GM04503 (cell line): ENCODE measurements at regions not wholly inside any gene's neighbourhood (a gene's known extent, or its start where the extent isn't known, plus 50 kb on each side); places are given as distances from the start of the nearest gene placed in this dataset.

ENCODE experiments used
- DNase-seq: peaks from one replicate; pipeline ENCODE4 v3.0.0-alpha.2; 2012; ENCODE audit warnings: low read depth

DNA sequence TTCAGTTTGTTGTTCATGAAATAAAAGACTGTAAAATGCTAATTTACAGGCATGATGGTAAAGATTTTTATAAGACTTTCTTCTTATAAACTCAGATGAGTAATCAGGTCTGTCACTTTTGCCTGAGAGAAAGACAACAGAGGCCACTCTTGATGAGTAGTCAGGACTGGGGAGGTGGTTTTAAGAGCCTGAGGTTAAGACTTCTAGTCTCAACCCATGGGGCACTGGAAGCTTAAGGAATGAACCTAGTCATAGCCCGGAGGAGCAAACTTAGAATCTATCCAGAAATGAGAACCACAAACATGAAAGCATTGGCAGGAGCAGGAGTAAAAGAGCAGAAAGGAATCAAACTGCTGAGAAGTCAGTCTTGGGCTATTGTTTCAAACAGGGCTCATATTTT lies 846.3 kb upstream of the ARPP21 start:
- no peak for DNase-seq

DNA sequence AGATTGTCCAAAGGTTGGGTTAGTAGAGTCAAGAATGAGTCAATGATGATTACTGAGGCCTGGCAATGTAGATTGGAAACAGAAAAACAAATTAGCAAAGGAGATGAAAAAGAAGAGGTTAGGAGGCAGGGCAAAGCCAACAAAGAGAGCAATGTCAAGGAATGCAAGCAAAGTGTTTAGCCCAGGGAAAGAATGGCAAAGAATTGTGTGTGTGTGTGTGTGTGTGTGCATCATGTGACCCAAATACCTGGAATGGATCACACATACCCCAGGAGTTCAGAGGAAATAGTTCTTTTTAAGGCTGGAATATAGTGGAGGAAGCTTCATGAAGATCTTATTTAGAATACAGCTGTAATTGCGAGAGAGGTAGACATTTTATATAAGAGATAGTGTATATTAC lies 831.7 kb upstream of the ARPP21 start:
- DNase-seq, result no peak

DNA sequence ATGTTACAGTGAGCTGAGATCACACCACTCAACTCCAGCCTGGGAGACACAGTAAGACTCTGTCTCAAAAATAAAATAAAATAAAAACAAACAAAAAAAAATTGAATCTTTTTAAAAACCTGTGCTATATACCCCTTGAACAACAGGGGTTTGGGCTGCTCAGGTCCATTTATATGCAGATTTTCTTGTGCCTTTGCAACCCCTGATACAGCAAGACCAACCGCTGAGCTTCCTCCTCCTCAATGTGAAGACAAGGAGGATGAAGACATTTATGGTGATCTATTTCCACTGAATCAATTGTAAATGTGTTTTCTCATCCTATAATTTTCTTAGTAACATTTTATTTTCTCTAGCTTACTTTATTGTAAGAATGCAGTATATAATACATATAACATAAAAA lies 831.0 kb upstream of the ARPP21 start:
- no peak for DNase-seq

DNA sequence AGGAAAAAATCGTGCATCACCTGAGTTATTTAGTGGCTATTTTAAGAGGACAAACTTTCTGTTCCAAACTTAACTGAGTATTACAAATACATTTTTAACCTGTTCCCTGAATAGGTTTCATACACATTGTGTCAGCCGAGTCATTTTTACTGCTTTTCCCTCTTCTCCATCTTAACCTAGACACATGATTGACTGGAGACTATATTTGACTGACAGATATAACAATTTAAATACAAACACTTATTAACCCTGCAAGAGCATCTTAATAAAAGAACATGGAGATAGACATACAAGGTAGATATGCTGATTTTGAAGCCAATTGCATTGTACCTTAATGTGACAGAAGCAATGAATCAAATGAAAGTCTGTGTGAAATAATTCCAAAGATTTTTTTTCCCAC lies 810.5 kb upstream of the ARPP21 start:
- no peak for DNase-seq

DNA sequence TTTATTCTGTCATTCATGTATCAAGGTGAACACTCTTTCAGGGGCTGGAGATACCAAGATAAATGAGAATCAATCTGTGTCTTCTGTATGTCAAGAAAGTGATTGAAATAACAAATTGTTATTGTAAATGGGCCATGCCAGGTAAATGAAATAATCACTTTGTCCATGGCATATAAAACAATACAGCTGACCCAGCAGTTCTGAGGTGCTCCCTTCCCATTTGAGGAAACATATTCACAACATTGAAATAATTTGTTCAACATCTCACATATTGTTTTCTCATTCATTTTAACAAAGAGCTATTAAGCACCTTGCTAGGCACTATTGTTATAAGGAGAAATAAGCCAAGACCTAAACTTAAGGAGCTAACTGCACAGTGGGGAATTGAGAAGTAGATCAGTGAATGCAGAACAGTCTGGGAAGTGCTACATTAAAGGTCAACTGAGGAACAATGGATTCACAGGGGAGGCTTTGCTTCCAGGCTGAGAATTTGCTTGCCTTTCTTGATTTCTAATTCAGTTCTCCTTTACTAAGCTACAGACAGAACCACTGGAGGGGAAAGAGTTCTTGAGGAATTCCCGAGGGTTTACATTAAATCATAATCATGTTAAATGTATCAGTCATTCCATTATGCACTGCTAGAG lies 806.3 kb upstream of the ARPP21 start:
- no peak for DNase-seq

DNA sequence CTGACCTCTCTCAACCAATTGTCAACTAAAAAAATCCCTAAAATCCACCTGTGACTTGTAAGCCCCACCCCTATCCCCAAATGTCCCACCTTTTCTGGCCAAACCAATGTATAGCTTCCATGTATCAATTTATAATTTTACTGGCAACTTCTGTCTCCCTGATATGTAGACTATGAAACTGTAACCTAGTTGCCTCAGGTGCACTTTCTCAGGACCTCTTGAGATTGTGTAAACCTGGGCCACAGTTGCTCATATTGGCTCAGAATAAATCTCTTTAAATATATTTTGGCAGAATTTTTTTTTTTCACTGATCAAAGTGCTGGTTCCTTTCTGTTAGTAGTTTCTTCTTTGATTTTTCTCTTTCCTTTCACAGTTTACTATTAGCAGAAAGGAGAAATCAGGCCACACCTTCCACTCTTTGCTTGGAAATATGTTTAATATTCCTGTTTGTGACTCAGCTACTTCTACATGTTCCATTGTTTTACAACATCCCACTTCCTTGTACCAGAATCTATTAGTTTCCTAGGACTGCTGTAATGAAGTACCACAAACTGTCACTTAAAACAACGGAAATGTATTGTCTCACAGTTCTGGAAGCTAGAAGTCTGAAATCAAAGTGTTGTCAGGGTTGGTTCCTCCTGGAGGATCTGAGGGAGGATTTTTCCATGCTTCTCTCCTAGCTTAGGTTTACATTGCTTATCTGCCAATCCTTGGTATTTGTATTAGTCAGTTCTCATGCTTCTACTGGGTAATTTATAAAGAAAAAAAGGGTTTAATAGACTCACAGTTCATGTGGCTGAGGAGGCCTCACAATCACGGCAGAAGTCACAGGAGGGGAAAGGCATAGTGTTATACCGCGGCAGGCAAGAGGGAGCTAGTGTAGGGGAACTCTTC lies 801.2 kb upstream of the ARPP21 start:
- DNase-seq, result no peak

DNA sequence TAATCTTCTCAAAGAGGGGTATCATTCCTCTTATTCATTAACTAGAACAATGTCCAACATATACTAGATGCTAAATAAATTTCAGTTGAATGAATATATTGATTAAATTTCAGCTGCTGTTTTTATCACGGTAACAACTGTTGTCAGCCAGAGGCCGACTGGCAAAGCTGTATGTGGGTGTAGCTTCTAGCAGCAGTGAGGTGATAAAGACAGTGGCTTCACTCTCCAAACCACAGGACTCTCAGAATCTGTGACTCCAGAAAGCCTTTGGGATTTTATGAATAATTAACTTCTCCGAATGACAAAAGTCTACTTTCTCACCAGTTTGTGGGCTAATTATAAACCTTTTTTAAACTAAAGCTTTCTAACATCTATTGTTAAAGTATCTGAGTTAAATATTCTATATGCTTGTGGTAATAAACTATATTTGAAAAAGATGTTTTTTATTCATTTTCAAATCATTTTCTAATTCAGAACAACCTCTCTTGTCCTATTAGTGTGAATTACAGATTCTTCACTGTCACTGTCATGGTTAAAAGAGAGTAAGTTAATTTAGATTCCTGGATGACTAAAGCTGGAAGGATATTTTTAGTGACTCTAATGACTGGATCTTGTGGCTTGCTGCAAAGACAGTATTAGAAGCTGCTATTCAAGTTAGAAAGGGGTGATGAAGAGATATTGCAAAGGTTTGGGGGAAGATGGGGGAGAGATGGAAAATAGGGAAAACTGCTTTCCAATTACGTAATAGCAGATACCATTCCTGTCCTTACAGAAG lies 796.4 kb upstream of the ARPP21 start:
- no peak for DNase-seq

DNA sequence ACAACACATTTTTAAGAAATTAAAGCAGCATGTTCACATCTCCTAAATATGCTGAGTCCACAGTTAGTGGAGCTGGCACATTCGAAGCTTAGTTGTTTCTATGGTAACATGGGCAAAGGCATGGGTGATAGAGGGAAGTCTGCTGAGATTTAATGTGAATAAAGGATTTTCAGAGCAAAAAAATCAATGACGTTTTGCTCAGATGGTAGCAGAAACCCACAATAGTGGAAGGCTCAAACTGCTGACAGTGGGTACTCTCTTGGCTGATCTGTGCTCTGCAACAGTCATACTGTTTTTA lies 795.1 kb upstream of the ARPP21 start:
- no peak for DNase-seq

DNA sequence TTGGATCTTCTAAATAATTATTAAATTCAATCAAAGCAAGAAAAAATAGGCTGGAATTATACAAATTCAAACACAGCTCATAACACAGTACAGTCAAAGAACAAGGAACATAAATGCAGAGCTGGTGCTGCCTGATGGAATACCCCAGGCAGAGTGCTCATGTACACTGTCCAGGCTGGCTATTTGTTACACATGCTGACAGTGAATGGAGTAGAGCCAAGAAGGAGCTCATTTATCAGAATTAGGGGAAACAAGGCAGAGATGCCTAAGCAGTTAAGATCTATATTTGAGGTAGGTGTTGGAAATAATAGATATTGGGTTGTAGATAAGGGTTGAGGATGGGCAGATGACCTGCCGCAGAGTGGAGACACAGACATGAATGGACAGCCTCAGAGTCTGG lies 788.2 kb upstream of the ARPP21 start:
- no peak for DNase-seq

DNA sequence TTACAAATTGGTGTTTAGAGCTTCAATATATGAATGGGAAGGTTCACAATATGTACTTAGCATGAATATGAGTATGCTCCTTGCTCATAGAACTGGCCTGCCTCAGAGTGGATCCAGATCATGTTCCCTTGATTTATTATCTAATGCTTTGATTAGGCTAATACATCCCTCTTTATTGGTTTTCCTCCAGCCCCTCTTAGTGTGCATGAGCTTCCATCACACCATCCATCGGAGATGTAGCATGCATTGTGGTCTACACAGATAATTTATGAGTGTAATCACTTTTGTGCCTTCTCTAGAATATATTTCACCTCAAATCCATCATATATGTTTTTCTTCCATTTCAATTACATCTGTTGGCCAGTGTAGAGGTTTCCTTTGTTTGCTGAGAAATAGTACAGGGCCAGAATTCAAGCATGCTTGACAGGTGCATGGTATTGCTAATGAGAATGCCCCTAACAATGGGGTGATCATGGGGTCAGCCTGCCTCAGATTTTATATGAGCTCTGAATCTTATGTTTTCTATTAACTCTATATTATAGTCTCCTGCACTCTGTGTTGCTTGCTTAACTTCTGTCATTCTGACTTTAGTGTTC lies 786.4 kb upstream of the ARPP21 start:
- DNase-seq, result no peak

DNA sequence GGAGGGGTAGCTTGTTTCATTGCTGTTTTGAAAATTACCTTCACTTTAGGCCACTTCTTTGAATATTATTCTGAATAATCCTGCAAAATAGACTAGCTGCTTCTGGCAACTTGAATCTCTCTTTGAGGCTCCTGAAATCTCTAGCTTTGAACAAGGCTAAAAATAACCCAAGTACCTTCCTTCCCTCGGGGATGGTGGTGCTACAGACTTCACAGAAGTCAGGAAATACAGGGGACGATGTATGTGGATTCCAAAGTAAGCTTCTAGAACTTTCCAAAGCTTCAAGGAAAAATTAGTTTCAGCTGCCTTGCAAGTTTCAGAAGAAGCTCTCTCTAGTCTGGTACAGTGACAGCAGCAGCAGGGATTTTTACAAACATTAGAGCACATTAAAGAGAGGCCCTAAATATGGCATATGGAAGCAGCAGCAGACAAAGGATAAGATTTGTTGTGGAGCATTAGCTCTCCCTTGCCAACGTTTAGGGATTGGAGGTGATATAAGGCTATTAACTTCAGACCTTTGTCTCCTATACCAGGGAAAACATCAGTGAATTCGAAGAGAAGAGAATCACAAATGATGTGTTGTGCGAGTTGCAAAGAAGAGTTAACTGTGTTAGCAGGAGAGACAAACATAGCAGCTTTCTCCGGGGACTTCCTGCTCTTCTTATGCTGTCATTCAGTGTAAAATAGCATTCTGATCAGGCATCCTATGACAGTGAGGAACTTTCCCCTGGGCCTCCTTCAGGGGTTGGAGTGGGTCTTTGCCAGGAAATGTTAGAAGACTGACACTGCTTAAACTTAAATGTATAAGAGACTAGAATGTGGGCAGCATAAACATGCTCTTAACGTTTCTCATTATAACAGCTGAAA lies 783.0 kb upstream of the ARPP21 start:
- no peak for DNase-seq

DNA sequence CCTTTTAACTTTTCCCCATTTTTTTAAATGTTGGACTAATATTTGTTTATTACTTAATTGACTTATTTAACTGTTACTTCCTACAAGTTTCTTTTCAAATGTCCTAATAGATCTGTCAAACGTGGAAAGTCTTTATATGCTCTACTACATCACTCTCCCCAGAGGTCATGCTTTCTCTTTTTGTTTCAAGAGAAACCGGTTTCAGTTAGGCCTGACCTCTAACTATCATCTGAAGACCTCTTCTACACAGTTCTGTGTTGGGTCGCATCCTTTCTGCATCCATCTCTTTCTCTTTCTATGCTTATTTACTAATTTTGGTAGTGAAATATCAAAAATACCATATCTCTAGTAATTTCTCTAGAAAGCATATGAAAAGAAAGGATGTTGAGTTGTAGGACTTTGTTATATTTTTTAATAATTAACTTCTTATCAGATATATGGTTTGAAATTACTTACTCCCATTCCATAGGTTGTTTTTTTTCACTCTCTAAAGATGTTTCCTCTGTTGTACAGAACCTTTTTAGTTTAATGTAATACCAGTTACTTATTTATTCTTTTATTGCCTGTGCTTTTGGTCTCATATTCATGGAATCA lies 781.2 kb upstream of the ARPP21 start:
- DNase-seq, result no peak

DNA sequence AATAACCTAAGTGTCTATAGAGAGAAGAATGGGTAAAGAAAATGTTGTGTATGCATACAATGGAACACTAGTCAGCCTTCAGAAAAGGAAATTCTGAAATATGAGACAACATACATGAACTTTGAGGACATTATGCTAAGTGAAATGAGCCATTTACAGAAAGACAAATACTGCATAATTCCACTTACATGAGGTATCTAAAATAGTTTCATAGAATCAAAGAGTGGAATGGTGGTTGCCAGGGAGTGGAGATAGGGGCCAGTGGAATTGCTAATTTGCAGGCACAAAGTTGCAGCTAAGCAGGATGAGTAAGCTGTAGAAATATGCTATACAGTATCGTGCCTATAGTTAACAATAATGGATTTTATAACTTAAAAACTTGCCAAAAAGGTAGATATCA lies 779.6 kb upstream of the ARPP21 start:
- no peak for DNase-seq

DNA sequence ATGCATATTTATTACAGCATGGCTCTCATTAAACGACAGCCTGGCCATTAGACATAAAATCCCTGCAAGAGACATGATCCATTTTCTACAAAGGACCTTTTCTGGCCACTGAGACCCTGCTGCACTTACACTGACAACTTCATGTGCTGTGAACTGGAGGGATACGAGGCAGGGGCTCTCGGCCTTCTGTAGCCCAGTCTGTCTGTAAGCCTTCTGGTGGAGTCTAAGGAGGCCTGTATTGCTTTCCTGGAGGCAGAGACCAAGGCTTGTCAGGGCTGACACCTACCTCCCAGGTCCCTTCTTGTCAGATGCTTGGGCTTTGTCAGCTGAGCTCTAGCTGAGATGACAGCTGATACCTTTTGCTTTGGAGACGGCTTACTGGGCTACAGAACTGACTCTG lies 776.9 kb upstream of the ARPP21 start:
- DNase-seq, result no peak

DNA sequence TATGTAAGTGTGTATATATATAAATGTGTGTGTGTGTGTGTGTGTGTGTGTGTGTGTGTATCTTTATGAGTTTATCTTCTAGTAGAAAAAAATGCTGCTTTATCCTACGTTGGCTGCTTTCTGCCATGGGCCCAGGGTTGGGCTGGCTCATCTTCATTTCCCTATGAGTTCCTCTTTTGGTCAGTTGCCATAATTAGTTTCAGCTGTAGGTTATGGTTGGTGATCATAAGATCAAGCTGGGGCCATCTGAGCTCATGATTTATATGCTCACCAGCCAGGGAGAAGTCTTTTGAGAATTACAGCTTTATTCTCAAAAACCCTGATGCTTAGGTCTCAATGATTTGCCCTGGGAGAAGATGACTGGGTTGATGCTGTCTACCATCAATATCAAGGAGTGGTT lies 775.8 kb upstream of the ARPP21 start:
- DNase-seq, result no peak

DNA sequence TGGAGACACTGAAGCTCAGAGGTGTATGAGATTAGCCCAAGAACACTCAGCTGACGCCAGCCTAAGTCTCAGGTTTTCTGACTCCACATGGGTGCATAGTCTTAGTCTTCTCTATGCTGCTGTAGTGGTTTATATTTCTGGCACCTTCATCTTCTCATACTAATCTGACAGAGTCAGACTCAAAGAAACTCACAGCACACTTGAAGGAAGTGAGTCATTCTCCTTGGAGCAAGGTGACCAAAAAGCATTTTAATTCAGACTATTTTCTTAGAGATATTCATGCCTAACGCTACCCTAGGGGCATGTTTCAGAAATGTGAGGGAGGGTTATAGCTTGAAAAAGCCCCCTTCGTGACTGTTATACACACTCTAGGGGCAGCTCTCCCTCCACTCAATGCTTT lies 775.3 kb upstream of the ARPP21 start:
- DNase-seq, result no peak

DNA sequence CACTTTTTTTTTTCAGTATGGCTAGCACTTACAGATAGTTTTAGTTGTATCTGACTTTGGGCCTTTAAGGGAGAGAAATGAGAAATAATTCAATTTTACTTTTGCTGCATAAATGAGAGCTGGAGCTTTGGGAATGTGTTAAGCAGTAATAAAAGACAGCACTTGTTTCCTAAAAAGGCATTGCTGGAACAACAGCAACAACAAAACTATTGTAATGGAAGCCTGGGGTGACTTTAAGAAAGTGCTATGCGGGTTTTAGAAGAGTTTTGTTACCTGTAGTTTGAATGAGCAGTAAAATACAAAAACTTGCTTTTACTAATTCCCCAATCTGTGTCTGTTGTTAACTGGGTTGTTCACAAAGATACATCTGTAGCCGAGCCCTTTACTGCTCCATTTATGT lies 774.0 kb upstream of the ARPP21 start:
- DNase-seq, result no peak

DNA sequence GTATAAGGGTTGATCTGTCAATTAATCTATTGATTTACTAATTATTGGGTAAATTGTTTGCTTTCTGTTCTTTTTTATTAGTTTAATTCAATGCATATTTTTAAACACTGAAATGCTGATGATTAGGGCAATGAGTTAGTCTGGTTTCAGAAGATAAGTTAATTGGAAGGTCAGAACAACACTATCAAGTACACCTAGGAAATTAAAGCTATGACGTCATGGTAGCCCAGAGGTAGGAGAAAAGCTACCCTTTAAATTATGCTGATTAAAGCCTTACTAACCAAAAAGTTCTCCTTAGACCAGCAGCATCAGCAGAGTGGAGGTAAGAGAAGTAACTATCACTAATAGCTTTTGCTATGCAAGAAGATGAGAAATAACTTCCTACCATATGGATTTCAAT lies 770.4 kb upstream of the ARPP21 start:
- no peak for DNase-seq

DNA sequence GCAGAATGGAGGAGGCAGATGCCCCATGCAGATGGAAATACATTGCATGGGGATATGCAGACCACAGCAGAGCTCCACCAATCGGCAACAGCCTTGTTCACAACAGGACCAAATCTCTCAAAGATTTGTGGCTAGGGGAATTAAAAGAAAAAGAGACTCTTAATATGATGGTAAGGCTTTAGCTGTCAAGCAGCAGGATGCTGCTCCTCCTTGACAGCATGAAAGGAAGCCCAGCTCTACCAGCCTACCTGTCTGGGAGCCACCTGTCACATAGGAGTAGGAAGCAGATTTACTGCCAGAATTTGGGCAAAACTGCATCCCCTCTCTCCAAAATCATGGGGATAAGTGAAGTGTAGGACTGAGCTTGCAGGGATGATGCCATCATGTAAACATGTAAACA lies 769.6 kb upstream of the ARPP21 start:
- DNase-seq, result no peak

DNA sequence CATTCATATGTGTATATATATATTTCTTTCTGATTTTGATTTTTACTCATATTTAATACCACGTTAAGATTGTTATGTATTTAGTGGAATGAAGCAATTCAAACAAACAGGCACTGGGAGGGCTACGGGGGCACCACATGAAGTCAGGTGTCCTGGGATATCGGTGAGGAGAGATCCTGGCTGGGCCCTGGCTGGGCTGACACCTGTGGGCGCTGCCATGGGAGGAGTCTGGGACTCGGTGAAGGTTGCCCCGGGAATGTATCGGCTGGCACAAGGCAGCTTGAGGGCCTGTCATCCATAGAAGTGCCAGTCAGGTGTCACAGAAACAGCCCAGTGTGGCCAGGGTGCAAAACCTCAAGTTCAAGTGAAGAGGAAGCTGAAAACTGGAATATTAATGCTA lies 766.9 kb upstream of the ARPP21 start:
- no peak for DNase-seq

DNA sequence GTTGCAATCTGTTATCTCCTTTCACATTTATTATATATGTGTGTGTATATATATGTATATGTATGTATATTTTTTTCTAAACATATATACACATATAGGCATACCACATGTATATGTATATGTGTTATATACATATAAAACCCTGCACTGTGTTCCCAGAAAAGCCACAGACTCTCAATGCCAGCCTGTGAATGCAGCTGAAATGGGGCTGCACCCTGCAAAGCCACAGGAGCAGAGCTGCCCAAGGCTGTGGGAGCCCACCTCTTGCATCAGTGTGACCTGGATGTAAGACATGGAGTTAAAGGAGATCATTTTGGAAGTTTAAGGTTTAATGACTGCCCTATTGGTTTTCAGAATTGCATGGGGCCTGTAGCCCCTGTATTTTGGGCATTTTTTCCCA lies 762.3 kb upstream of the ARPP21 start:
- no peak for DNase-seq

DNA sequence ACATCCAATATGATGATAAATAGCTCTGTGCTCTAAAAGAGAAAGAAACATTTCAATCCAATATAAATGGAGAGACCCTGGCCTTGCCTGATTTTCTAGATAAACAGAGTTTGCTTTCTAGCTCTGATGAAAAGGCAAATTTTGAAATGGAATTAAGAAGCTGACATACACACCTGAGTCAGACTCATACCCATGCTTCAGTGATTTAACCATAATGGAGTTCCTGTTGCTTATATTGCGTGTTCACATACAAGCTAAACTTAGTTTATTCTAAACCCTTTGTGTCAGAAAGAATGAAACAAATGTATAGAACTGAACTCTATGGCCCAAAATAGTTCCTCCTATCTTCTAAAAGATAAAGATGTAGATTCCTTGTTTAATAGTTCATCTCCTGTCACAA lies 760.8 kb upstream of the ARPP21 start:
- DNase-seq, result no peak
